ENCODE measurements at regions not wholly inside any gene's neighbourhood (a gene's known extent, or its start where the extent isn't known, plus 50 kb on each side); places are given as distances from the start of the nearest gene placed in this dataset.

DNA sequence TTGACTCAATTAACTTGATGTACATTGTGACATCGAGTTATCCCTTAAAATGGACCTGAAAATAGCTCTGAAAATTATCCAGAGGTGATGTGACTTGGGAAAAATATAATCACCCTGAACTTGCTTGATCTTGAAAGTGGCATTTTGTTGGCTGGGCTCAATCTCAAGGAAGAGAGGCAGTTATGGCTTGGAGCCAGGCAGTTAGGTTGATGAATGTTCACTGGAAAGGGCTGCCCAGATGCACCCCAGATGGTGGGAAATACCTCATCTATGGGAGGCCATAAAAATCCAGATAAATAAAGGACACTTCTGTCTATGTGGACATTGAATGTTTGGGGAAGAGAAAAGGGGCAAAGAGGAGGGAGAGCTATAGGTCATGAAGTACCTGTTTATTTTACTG lies 55.7 kb upstream of the OR5AN1 start:
- DNase-seq (ENCODE audit: low spot score), result no peak
- no peaks in the 10 kb centered on the region for H3K27me3 ChIP-seq (replicated peaks; ENCODE audit: insufficient read depth)
- H3K27ac ChIP-seq, result no peak overlapping the region
- H3K9me3 ChIP-seq, result no peaks in the 10 kb centered on the region
- H3K36me3 ChIP-seq, result no peaks in the 10 kb centered on the region
- TF ChIP-seq, protein P1, sequence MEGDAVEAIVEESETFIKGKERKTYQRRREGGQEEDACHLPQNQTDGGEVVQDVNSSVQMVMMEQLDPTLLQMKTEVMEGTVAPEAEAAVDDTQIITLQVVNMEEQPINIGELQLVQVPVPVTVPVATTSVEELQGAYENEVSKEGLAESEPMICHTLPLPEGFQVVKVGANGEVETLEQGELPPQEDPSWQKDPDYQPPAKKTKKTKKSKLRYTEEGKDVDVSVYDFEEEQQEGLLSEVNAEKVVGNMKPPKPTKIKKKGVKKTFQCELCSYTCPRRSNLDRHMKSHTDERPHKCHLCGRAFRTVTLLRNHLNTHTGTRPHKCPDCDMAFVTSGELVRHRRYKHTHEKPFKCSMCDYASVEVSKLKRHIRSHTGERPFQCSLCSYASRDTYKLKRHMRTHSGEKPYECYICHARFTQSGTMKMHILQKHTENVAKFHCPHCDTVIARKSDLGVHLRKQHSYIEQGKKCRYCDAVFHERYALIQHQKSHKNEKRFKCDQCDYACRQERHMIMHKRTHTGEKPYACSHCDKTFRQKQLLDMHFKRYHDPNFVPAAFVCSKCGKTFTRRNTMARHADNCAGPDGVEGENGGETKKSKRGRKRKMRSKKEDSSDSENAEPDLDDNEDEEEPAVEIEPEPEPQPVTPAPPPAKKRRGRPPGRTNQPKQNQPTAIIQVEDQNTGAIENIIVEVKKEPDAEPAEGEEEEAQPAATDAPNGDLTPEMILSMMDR (IDR thresholded peaks at IDR 0.05), result no peak
- no peaks in the 10 kb centered on the region for H3K4me1 ChIP-seq (ENCODE audit: control insufficient read depth in 1 of 2, low read depth in 2 of 2)
- ATAC-seq (ENCODE audit: insufficient number of reproducible peaks, low FRiP score, low read depth), result no peak
- no peak overlapping the region for H3K4me3 ChIP-seq

DNA sequence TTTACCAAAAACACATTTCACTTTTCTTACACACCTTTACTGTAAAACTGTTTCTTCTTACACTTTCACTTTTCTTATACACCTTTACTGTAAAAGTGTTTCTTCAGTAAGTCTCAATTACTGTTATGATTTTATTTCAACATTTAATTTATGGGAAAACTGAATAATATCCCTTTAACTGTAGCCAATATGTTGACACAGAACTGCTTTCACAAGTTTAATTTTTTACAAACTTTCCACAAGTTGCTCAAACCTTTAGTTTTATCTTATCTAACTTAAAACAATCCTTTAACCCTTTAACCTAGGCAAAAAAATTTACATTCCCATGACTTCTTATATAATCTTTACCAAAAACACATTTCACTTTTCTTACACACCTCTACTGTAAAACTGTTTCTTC lies 63.3 kb upstream of the OR5AN1 start:
- TF ChIP-seq, protein P1 (IDR thresholded peaks at IDR 0.05), result no peak
- Histone ChIP-seq H3K4me1 (ENCODE audit: control insufficient read depth in 1 of 2, low read depth in 2 of 2) (no peaks in the 10 kb centered on the region), H3K9me3 (no peaks in the 10 kb centered on the region), H3K4me3 (no peak overlapping the region), H3K27me3 (replicated peaks; ENCODE audit: insufficient read depth) (no peaks in the 10 kb centered on the region), H3K27ac (no peak overlapping the region), H3K36me3 (no peaks in the 10 kb centered on the region)
- DNase-seq (ENCODE audit: low spot score), result no peak
- no peak for ATAC-seq (ENCODE audit: insufficient number of reproducible peaks, low FRiP score, low read depth)

DNA sequence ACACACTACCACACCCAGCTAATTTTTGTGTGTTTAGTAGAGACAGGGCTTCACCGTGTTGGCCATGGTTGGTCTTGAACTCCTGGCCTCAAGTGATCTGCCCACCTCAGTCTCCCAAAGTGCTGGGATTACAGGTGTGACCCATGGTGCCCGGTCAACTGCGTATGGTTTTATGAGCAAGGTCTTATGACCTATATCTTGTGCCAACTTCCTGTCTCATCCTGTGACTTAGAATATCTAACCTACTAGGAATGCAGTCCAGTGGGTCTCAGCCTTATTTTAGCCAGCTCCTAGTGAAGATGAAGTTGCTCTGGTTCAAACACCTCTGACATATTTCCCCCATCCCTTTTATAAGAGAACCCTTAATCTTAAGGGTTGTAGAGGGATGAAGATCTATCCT lies 66.1 kb upstream of the OR5AN1 start:
- Histone ChIP-seq H3K9me3 (no peaks in the 10 kb centered on the region), H3K27ac (no peak overlapping the region), H3K4me1 (ENCODE audit: control insufficient read depth in 1 of 2, low read depth in 2 of 2) (no peaks in the 10 kb centered on the region), H3K27me3 (replicated peaks; ENCODE audit: insufficient read depth) (no peaks in the 10 kb centered on the region), H3K36me3 (no peaks in the 10 kb centered on the region), H3K4me3 (no peak overlapping the region)
- no peak for ATAC-seq (ENCODE audit: insufficient number of reproducible peaks, low FRiP score, low read depth)
- TF ChIP-seq, protein P1 (IDR thresholded peaks at IDR 0.05), result no peak
- DNase-seq (ENCODE audit: low spot score), result no peak

DNA sequence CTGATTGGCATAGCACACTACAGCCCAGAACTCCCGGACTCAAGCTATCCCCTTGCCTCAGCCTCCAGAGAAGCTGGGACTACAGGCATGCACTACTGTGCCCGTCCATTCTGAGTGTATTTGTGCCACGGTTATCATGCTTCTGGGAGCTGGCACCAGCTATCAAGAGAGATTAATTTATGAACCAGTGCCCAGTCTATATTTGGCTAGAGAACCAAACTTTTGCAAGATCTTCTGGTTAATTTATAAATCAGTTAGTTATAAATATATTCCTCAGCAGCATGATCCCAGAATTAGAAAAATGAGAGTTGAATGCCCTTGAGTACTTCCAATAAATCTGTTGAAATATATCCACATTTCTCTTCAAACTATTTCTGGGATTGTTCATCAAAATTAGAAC lies 67.5 kb upstream of the OR5AN1 start:
- Histone ChIP-seq H3K9me3 (no peaks in the 10 kb centered on the region), H3K4me3 (no peak overlapping the region), H3K27me3 (replicated peaks; ENCODE audit: insufficient read depth) (no peaks in the 10 kb centered on the region), H3K36me3 (no peaks in the 10 kb centered on the region), H3K4me1 (ENCODE audit: control insufficient read depth in 1 of 2, low read depth in 2 of 2) (no peaks in the 10 kb centered on the region), H3K27ac (no peak overlapping the region)
- no peak for ATAC-seq (ENCODE audit: insufficient number of reproducible peaks, low FRiP score, low read depth)
- no peak for DNase-seq (ENCODE audit: low spot score)
- TF ChIP-seq, protein P1 (IDR thresholded peaks at IDR 0.05), result no peak

DNA sequence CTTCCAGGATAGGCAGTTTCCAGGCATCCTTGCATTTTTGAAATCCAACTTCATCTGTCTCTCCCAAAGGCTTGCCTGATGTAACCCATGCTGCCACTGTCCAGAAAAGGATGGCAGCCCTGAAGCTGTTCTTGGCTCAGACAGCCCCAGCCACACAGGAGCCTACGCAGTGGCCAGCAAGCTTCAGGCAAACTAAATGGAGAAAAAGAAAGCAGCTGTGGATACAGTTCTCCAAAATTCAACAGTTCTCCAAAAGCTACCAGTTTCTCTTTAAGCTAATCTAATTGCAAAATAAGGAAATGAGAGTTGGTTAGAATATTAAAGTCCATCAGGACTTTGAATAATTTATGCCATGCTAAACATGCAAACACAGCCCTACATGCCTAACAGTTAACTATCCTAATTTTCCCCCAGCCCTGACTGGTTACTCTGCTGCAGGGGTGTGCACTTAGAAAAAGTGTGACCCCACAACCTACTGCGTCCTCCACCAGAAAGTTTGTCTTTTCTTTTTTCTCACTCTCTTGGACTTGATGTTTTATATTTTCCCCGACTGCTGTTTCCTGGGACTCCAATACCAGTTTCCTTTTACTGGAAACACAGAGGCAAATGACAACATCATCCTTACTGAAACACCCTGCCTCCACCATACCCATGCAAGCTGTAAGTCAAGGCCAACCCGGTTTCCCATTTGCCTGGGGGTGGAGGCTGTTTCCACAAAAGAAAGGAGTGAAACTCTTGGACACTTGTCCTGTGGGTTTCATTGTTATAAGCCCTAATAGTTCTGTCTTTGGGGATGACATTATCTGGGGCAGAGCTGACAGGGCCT lies 69.1 kb upstream of the OR5AN1 start:
- TF ChIP-seq, protein P1 (IDR thresholded peaks at IDR 0.05), result no peak
- Histone ChIP-seq H3K27ac (no peak overlapping the region), H3K9me3 (no peaks in the 10 kb centered on the region), H3K4me1 (ENCODE audit: control insufficient read depth in 1 of 2, low read depth in 2 of 2) (no peaks in the 10 kb centered on the region), H3K4me3 (no peak overlapping the region), H3K36me3 (no peaks in the 10 kb centered on the region), H3K27me3 (replicated peaks; ENCODE audit: insufficient read depth) (no peaks in the 10 kb centered on the region)
- ATAC-seq (ENCODE audit: insufficient number of reproducible peaks, low FRiP score, low read depth), result no peak
- DNase-seq (ENCODE audit: low spot score), result no peak

Measured in thoracic aorta (tissue), 2 donors.